ENCODE measurements at regions not wholly inside any gene's neighbourhood (a gene's known extent, or its start where the extent isn't known, plus 50 kb on each side); places are given as distances from the start of the nearest gene placed in this dataset.

DNA sequence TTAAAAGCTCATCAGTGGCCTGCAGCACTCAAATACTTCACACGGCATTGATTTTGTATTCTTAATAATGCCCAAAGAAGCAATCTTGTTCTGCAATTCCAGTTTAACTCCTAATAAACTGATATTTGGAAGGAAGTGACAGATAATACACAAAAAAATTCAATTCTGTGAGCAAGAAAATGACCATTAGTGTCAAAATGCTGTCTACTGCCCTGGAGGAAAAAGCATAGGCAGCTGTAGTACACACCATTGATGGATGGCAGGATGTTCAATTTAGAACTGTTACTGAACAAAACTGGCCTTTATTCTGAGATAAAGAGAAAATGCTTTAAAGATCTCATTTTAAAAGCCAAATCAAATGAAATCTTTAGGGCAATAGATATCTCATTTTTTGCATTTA, 251.3 kb upstream of the FMN2 start:
- DNase-seq = no peak

GRCh38 chr1:239840790-239841189, 250.9 kb upstream of the FMN2 start:
- DNase-seq = no peak

GRCh38 chr1:239841631-239842030, 250.1 kb upstream of the FMN2 start:
- no peak for DNase-seq

- no peak for DNase-seq
Measured at GRCh38 chr1:239843541-239843940, 248.1 kb upstream of the FMN2 start.

DNA sequence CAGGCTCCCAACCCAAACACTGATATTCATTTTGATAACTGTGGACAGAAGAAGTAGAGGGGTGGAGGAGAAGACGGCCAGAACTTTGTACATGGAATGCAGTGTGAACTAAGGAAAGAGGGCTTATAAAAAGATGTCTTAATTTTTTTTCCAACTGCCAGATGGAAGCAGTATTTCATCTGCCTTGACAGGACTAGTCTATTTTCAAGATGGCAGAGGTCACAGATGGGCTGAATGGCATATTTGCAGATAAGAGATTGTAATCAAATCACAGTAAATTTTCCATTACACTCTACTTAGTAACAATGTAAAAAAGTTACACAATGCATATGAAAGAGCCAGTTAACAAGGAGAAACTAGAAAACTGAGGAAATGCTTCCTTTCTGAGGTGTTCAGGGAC, 246.8 kb upstream of the FMN2 start:
- DNase-seq = no peak

DNA sequence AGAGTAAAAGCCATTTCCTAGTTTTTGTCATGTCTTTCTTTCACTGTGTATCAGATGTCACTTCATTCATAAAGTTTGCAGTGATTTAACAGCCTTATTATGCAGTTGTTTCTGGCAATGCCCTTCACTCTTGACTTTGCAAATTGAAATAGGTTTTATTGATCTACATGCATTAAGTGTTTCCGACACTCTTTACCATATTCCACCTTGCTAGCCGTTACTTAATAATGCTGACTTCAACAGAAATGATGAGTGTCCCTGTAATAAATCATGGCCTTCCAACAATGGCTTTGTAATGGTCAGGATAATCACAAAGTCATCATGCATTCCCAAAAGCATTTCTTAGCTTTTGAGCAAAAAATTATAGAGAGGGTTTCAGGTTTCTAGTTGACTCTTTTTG, 236.8 kb upstream of the FMN2 start:
- no peak for DNase-seq

GRCh38 chr1:239856067-239856466, 235.6 kb upstream of the FMN2 start:
- DNase-seq = no peak

- no peak for DNase-seq
Measured at GRCh38 chr1:239856924-239857323, 234.8 kb upstream of the FMN2 start.

- DNase-seq = no peak
Measured at GRCh38 chr1:239858057-239858456, 233.6 kb upstream of the FMN2 start.

GRCh38 chr1:239858529-239858928, 233.2 kb upstream of the FMN2 start:
- DNase-seq = no peak

- no peak for DNase-seq
Measured at GRCh38 chr1:239861985-239862384, 229.7 kb upstream of the FMN2 start.

DNA sequence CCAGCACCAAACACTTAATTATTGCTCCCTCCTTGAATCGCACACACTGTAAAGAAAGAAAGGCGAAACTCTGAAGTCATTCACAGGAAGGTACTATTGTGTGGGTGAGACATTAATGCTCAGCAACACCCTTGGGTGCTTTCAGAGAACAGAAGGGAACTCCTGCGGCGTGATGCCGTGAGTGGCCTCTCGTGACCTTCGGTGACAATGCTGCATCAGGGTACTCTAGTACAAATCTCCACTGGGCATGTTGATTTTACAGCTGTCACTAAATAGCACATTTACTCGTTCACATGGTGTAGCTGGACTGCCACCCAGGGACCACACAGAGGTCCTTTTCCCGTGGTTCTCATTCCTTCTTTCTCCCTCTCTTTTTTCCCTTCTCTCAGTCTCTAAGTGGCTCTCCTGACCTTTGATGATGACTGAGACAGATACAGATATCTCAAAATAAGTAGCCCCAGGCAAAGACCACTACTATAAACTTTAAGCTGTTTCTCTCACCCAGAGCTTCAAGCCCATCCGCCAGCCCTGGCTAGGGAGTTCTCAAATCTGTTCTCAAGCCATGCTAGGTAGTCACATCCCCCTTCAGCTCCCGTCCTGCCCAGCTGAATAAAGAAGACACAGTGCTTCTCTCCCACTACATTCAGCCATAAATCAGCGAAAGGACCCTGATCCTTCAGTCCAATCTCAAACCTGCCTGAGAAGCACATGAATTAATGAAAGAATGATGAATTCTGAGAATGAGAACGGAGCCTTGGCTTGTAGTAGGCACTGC, 223.4 kb upstream of the FMN2 start:
- no peak for DNase-seq

DNA sequence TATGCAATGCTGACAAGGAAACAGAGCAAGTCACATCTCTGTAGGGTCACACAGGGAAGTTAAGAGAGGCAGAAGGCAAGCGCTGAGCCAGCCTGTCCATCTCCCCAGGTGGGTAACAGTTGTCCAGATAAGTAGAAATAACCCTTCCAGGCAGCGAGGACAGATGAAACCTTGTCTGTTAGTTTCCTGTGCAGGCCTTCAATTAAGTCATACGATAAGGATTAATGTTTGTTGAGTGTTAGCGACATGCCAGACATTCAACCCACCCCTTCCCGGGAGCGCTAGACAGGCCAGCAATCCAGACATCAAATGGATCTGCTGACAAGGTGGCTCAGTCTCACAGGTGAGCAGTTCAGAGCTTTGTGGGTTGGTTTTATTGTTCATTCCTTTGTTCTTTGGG, 221.5 kb upstream of the FMN2 start:
- no peak for DNase-seq

- DNase-seq = no peak
Measured at GRCh38 chr1:239872626-239873025, 219.1 kb upstream of the FMN2 start.

DNA sequence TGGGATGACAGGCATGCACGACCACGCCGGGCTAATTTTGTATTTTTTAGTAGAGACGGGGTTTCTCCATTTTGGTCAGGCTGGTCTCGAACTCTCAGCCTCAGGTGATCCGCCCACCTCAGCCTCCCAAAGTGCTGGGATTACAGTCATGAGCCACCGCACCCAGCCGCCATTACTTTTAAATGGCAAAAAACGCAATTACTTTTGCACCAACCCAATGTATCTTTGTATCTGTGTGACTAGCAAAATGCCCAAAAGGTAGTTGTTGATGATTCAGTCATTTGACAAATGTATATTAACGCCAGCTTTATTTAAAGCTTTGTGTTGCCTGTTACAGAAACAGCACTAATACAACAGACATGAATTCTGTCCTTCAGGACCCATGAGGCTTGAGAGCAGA, 216.9 kb upstream of the FMN2 start:
- no peak for DNase-seq

- DNase-seq = no peak
Measured at GRCh38 chr1:239879321-239880170, 212.1 kb upstream of the FMN2 start.

DNA sequence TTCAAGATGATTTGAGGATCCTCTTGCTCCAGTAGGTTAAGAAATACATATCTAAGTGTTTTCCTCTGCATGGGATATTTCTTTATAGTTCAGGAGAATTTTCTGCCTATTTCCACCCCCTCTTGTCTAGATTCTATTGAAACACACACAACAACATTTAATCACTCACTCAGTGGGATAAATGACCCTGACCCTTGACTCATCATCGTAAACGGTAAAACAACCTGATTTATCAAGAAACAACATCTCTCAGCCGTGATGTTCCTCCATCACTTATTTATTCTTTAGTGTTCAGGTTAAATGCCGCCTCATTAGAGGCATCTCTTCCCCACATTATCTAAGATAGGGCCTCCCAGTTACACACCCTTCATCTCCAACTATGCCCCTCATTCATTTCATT, 208.7 kb upstream of the FMN2 start:
- no peak for DNase-seq

- DNase-seq = no peak
Measured at GRCh38 chr1:239884796-239885195, 206.9 kb upstream of the FMN2 start.

DNA sequence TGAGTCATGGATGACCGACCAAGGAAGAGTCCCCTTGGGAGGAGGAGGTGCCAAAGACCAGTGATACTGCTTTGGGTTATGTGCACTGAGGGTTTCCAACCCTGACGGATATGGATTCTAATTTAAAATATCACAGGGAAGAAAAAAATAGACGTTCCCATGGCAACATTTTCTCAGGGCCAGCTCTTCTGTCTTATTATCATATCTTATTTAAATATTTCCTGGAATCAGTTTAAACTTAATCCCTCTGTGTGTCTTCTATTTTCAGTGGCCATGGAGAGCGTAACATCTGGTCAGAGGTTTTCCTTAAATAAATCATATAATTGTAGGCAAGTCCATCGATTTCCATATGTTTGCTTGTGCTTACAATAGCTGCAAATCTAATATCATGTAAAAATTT, 205.4 kb upstream of the FMN2 start:
- no peak for DNase-seq

DNA sequence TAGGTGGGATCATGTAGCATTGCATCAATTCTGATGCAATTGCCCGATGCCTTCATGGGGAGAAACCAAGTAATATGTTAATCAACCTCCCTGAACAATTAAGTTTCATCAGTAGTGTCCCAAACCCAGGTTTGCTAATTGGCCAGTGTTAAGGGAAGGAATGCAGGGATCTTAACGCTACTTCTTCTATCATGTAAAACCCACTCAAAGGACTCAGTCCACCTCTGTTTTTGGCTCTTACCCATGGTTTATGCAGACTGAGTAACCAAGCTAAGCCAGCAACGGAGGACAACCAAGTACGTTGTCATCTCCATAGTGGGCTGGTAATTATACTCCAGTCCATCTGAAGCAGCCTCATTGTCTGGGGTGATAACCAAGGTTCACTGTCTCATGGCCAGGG, 203.0 kb upstream of the FMN2 start:
- no peak for DNase-seq

DNA sequence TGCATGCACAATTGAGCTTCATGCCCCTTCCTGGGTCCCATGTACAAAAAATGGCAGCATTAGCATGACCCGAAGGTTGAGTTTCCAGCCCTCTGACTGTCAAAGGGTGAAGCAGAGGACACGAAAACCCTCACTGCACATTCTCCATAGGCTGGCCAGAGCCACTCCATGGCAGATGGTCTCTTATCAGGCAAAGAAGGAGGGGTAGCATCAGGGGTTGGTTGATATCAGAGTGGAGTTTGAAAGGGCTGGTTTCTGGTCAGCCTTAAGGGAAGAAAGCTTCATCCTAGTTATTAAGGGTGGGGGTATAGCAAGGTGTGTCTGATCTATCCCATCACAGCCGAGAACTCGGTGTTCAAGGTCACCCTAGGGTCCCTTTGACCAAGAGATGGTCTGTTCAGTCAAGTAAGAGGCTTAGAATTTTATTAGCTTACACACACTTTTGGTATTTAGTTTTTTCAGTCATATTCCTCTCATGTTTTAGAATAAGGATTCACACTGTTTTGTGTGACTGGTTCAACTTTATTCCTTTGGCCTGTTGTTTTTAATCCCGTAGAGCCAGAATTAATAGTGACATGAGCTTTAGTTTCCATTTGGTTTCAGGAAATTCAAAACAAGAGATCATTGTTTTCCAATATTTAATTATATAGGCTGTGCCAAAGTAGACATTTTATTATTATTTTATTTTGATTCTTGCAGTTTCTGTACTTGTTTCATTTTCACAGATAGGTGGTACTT, 199.9 kb upstream of the FMN2 start:
- DNase-seq = no peak

GRCh38 chr1:239892602-239893001, 199.1 kb upstream of the FMN2 start:
- no peak for DNase-seq

GRCh38 chr1:239893127-239893731, 198.5 kb upstream of the FMN2 start:
- DNase-seq = no peak

Measured in NCI-H510A (cell line).